GM12892 (cell line): ENCODE measurements at regions not wholly inside any gene's neighbourhood (a gene's known extent, or its start where the extent isn't known, plus 50 kb on each side); places are given as distances from the start of the nearest gene placed in this dataset.

Experiments used
- POLR2A ChIP-seq: IDR thresholded peaks from 2 replicates; pipeline ENCODE4 v1.6.1; 2011; ENCODE audit warnings: low read depth, low read length, control low read depth
- POLR2AphosphoS5 ChIP-seq: IDR thresholded peaks from 2 replicates; pipeline ENCODE4 v1.6.1; 2011; ENCODE audit warnings: low read depth, low read length, control low read depth
- TAF1 ChIP-seq: IDR thresholded peaks from 2 replicates; pipeline ENCODE4 v1.6.1; 2011; ENCODE audit warnings: low read depth, mild to moderate bottlenecking, control low read depth, low read length, borderline replicate concordance

DNA sequence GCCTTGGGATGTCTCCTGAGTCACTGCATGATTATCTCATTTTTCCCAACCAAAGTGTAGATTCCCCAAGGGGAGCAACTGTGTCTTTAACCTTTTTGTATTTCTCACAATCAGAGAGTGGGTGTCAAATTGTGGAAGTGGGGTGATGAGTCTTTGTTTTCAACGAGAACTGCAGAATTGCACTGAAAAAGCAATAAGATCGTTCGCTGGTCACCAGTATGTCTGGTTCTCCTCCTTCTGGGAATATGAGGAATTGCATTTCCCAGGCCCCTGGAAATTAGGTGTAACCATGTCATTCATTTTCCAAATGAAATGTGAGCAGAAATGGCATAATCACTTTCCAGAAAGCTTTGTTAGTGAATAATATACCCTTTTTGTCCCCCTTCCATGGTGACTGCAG is 326.9 kb downstream of the GPAM start:
- TF ChIP-seq TAF1 (no peak), POLR2AphosphoS5 (no peak), POLR2A (no peak)
